Liver (tissue), 3 donors: ENCODE measurements at regions not wholly inside any gene's neighbourhood (a gene's known extent, or its start where the extent isn't known, plus 50 kb on each side); places are given as distances from the start of the nearest gene placed in this dataset.

Experiments used
- GABPA ChIP-seq, 2 donors: IDR thresholded peaks in 1 of 2; conservative IDR thresholded peaks in 1 of 2; 2 replicates each; pipeline ENCODE4 v1.6.1; 2016; ENCODE audit warnings: antibody characterized with exemption in 2 of 2, mild to moderate bottlenecking in 1 of 2, moderate library complexity in 1 of 2
- JUND ChIP-seq, 2 donors: IDR thresholded peaks; 2 replicates each; pipeline ENCODE4 v1.6.1; 2016; ENCODE audit warnings: antibody characterized with exemption in 2 of 2
- RXRA ChIP-seq, 2 donors: IDR thresholded peaks; 2 replicates each; pipeline ENCODE4 v1.6.1; 2017 to 2018; ENCODE audit warnings: antibody characterized with exemption in 2 of 2, mild to moderate bottlenecking in 1 of 2
- SP1 ChIP-seq: IDR thresholded peaks from 2 replicates; pipeline ENCODE4 v1.6.1; 2018; ENCODE audit warnings: antibody characterized with exemption, mild to moderate bottlenecking
- TAF1 ChIP-seq: conservative IDR thresholded peaks from 2 replicates; pipeline ENCODE4 v1.6.1; 2016; ENCODE audit warnings: antibody characterized with exemption, mild to moderate bottlenecking
- YY1 ChIP-seq: IDR thresholded peaks from 2 replicates; pipeline ENCODE4 v1.6.1; 2016; ENCODE audit warnings: antibody characterized with exemption, mild to moderate bottlenecking
- TF ChIP-seq, protein P1 (sequence below): fragments of 150-350 bp; IDR thresholded peaks from 2 replicates; pipeline ENCODE4 v1.5.1; 2017; ENCODE audit warnings: improper control_type of control experiment, low read depth, low read length; ENCODE audit not compliant: missing input control
- TF ChIP-seq, protein P2 (sequence below): IDR thresholded peaks from 2 replicates; pipeline ENCODE4 v1.6.1; 2016; ENCODE audit warnings: antibody characterized with exemption
- TF ChIP-seq, protein P3 (sequence below): IDR thresholded peaks from 2 replicates; pipeline ENCODE4 v1.6.1; 2016; ENCODE audit warnings: antibody characterized with exemption
- TF ChIP-seq, protein P4 (sequence below): IDR thresholded peaks from 2 replicates; pipeline ENCODE4 v1.6.1; 2016; ENCODE audit warnings: antibody characterized with exemption, mild to moderate bottlenecking
- donor health status: healthy.
- donor health status: healthy.

DNA sequence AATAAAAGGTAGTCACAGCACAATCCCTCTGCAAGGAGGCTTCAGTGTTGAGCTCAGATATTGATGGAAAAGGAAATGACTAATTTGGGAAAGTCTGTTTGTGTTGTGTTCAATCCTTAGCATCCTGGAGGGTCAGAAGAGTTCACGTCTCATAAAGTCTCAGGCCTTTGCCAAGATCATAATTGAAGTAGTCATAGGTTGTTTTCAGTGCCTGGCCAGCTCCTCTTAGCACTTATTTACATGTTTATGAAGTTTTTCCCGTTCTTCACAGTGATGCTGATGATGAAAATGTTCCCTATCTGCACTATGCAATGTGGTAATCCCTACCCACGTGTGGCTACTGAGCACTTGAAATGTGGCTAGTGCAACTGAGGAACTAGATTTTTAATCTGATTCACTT is 61.6 kb upstream of the TGFBR2 start:
- TF ChIP-seq, protein P1, sequence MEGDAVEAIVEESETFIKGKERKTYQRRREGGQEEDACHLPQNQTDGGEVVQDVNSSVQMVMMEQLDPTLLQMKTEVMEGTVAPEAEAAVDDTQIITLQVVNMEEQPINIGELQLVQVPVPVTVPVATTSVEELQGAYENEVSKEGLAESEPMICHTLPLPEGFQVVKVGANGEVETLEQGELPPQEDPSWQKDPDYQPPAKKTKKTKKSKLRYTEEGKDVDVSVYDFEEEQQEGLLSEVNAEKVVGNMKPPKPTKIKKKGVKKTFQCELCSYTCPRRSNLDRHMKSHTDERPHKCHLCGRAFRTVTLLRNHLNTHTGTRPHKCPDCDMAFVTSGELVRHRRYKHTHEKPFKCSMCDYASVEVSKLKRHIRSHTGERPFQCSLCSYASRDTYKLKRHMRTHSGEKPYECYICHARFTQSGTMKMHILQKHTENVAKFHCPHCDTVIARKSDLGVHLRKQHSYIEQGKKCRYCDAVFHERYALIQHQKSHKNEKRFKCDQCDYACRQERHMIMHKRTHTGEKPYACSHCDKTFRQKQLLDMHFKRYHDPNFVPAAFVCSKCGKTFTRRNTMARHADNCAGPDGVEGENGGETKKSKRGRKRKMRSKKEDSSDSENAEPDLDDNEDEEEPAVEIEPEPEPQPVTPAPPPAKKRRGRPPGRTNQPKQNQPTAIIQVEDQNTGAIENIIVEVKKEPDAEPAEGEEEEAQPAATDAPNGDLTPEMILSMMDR: no peak
- no peak for TF ChIP-seq SP1
- TF ChIP-seq, protein P2, sequence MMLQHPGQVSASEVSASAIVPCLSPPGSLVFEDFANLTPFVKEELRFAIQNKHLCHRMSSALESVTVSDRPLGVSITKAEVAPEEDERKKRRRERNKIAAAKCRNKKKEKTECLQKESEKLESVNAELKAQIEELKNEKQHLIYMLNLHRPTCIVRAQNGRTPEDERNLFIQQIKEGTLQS: no peak
- no peak for TF ChIP-seq JUND (IDR thresholded peaks at IDR 0.05)
- TF ChIP-seq, protein P3, sequence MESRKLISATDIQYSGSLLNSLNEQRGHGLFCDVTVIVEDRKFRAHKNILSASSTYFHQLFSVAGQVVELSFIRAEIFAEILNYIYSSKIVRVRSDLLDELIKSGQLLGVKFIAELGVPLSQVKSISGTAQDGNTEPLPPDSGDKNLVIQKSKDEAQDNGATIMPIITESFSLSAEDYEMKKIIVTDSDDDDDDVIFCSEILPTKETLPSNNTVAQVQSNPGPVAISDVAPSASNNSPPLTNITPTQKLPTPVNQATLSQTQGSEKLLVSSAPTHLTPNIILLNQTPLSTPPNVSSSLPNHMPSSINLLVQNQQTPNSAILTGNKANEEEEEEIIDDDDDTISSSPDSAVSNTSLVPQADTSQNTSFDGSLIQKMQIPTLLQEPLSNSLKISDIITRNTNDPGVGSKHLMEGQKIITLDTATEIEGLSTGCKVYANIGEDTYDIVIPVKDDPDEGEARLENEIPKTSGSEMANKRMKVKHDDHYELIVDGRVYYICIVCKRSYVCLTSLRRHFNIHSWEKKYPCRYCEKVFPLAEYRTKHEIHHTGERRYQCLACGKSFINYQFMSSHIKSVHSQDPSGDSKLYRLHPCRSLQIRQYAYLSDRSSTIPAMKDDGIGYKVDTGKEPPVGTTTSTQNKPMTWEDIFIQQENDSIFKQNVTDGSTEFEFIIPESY: no peak
- no peak for TF ChIP-seq YY1
- TF ChIP-seq, protein P4, sequence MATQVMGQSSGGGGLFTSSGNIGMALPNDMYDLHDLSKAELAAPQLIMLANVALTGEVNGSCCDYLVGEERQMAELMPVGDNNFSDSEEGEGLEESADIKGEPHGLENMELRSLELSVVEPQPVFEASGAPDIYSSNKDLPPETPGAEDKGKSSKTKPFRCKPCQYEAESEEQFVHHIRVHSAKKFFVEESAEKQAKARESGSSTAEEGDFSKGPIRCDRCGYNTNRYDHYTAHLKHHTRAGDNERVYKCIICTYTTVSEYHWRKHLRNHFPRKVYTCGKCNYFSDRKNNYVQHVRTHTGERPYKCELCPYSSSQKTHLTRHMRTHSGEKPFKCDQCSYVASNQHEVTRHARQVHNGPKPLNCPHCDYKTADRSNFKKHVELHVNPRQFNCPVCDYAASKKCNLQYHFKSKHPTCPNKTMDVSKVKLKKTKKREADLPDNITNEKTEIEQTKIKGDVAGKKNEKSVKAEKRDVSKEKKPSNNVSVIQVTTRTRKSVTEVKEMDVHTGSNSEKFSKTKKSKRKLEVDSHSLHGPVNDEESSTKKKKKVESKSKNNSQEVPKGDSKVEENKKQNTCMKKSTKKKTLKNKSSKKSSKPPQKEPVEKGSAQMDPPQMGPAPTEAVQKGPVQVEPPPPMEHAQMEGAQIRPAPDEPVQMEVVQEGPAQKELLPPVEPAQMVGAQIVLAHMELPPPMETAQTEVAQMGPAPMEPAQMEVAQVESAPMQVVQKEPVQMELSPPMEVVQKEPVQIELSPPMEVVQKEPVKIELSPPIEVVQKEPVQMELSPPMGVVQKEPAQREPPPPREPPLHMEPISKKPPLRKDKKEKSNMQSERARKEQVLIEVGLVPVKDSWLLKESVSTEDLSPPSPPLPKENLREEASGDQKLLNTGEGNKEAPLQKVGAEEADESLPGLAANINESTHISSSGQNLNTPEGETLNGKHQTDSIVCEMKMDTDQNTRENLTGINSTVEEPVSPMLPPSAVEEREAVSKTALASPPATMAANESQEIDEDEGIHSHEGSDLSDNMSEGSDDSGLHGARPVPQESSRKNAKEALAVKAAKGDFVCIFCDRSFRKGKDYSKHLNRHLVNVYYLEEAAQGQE: no peak
- TF ChIP-seq GABPA (IDR thresholded peaks at IDR 0.05 in 1 of 2, conservative IDR thresholded peaks at IDR 0.05 in 1 of 2): no peak
- no peak for TF ChIP-seq TAF1
- TF ChIP-seq RXRA (IDR thresholded peaks at IDR 0.05): peak in 1 of 2 donors; percentile 15
